Right lobe of liver (tissue), 6 donors: ENCODE measurements at regions not wholly inside any gene's neighbourhood (a gene's known extent, or its start where the extent isn't known, plus 50 kb on each side); places are given as distances from the start of the nearest gene placed in this dataset.
A peak's percentile ranks its signal among the peaks of the same experiment; 100 is the strongest.

Experiments
- ATAC-seq, 4 donors: fragments of 200-7000 bp; cut with Tn5 transposase; one replicate each; pipeline ENCODE4 v1.9.1; 2020; ENCODE audit warnings: mild to moderate bottlenecking in 4 of 4, moderate library complexity in 4 of 4
- DNase-seq, 3 donors: peaks; one replicate each; pipeline ENCODE4 v3.0.0-alpha.2; 2020
- H3K27ac ChIP-seq, 3 donors: fragments of 200-600 bp; one replicate each; pipeline ENCODE4 v1.8.0; 2022
- H3K27me3 ChIP-seq, 2 donors: fragments of 200-600 bp; one replicate each; pipeline ENCODE4 v1.8.0; 2022
- H3K36me3 ChIP-seq, 4 donors: fragments of 200-600 bp; sonication (generic) in 1 of 4; one replicate each; pipeline versions ENCODE4 v1.5.1 to v1.8.0; 2017 to 2022; ENCODE audit warnings: control low read depth in 1 of 4
- H3K4me1 ChIP-seq, 4 donors: fragments of 200-600 bp; sonication (generic) in 1 of 4; one replicate each; pipeline versions ENCODE4 v1.5.1 to v1.8.0; 2017 to 2022; ENCODE audit warnings: control low read depth in 1 of 4
- H3K4me3 ChIP-seq, 3 donors: fragments of 200-600 bp; one replicate each; pipeline ENCODE4 v1.8.0; 2022
- H3K9me3 ChIP-seq, 4 donors: fragments of 200-600 bp; sonication (generic) in 1 of 4; one replicate each; pipeline versions ENCODE4 v1.5.1 to v1.8.0; 2017 to 2022; ENCODE audit warnings: control low read depth in 1 of 4
- POLR2A ChIP-seq: fragments of 450-650 bp; IDR thresholded peaks from one replicate; pipeline ENCODE4 v1.6.1; 2017; ENCODE audit warnings: antibody characterized with exemption, mild to moderate bottlenecking
- WGBS: methylation state at CpG from one replicate; pipeline ENCODE4 v1.1.6; 2018; ENCODE audit warnings: low coverage, low lambda C conversion rate; ENCODE audit not compliant: insufficient coverage; ENCODE audit errors: missing lambda C conversion rate; 5-methylcytosine and 5-hydroxymethylcytosine counted together
- intact Hi-C, 2 donors: fragments of 100-400 bp; cut with DNase I; formaldehyde crosslinking; loops; one replicate each; pipeline versions ENCODE4 v1.11.2 to v1.14.1; 2022
- TF ChIP-seq, protein P1 (sequence below), 4 donors: fragments of 200-600 bp in 3 of 4; fragments of 450-650 bp in 1 of 4; IDR thresholded peaks; one replicate each; pipeline versions ENCODE4 v1.5.1 to v1.8.0; 2016 to 2022; ENCODE audit warnings: antibody characterized with exemption in 4 of 4, mild to moderate bottlenecking in 2 of 4
- donor health status: DM: no; HTN: yes; CAD: no.
- donor health status: DM: no; HTN: no; CAD: no.
- donor health status: DM: no; HTN: no; CAD: no.
- donor health status: DM: no; HTN: yes; CAD: no.
- donor health status: DM: no; HTN: yes; CAD: no.

DNA sequence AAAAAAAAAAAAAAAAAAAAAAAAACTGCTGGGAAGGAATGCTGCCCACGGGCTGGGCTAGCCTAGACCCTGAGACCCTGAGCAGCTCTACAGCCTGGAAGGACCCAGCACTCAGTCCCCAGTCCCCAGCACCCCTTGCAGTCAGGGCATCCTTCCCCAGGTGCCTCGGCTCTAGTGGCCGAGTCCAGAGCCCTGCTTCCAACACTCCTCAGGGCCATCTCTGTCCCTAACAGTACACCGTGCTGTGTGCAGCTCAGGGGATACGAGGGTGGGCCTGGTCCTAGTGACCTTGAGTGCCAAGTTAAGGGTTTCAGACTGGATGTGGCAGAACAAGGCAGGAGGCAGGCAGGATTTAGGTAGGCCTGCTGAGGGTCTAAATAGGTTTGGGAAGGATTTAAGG is 50.2 kb upstream of the LRP8 start:
- Histone ChIP-seq H3K36me3 (no peaks in the 10 kb centered on the region), H3K27me3 (no peaks in the 10 kb centered on the region), H3K4me3 (no peak overlapping the region), H3K4me1 (no peaks in the 10 kb centered on the region), H3K27ac (no peak overlapping the region), H3K9me3 (no peaks in the 10 kb centered on the region)
- peak in 1 of 3 donors; percentile 14 for DNase-seq
- TF ChIP-seq POLR2A, result no peak
- TF ChIP-seq, protein P1, sequence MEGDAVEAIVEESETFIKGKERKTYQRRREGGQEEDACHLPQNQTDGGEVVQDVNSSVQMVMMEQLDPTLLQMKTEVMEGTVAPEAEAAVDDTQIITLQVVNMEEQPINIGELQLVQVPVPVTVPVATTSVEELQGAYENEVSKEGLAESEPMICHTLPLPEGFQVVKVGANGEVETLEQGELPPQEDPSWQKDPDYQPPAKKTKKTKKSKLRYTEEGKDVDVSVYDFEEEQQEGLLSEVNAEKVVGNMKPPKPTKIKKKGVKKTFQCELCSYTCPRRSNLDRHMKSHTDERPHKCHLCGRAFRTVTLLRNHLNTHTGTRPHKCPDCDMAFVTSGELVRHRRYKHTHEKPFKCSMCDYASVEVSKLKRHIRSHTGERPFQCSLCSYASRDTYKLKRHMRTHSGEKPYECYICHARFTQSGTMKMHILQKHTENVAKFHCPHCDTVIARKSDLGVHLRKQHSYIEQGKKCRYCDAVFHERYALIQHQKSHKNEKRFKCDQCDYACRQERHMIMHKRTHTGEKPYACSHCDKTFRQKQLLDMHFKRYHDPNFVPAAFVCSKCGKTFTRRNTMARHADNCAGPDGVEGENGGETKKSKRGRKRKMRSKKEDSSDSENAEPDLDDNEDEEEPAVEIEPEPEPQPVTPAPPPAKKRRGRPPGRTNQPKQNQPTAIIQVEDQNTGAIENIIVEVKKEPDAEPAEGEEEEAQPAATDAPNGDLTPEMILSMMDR (IDR thresholded peaks at IDR 0.05), result no peak
- WGBS, result 33% methylated on average over 1 of the region's 5 CpGs
- no peak for ATAC-seq
- intact Hi-C loops, result no loop called here

DNA sequence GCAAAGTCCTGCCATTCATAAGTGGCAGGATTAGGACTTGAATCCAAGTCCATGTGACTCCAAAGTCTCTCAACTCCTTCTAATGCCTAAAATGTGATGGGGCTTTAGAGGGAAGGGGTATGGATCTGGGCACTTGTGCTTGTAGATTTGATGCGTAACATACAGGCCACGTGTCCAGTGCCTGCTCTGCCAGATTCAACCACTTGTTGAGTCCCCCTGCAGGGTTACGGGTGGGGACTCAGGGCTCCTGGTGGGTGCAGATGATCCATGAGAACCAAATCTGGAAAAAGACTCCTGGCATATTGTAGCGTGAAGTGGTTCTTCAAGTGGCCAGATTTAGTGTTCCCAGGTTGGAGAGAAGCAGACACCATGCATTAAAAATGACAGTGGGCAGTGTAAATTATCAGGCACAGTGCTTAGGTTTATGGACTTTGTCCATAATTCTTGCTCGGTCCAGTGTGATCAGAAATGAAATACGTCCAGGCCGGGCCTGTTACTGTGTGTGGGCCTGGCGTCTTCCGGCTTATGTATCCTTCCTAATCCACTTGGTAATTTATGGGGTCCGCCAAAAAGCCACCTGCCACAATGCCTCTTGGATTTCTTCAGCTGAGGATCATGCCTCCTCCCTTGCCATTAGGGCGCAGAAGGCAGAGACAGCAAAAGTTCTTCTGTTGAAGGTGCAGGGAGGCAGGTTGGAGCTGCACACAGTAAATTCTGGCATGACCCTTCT is 51.2 kb upstream of the LRP8 start:
- Histone ChIP-seq H3K36me3 (no peaks in the 10 kb centered on the region), H3K4me3 (no peak overlapping the region), H3K27ac (no peak overlapping the region), H3K9me3 (no peaks in the 10 kb centered on the region), H3K4me1 (no peaks in the 10 kb centered on the region), H3K27me3 (no peaks in the 10 kb centered on the region)
- ATAC-seq (no peak), DNase-seq (peak in 1 of 3 donors; percentile 23)
- intact Hi-C loops, result no loop called here
- WGBS, result 81% methylated on average over 5 of the region's 11 CpGs
- TF ChIP-seq, protein P1 (IDR thresholded peaks at IDR 0.05), result no peak
- TF ChIP-seq POLR2A, result no peak

DNA sequence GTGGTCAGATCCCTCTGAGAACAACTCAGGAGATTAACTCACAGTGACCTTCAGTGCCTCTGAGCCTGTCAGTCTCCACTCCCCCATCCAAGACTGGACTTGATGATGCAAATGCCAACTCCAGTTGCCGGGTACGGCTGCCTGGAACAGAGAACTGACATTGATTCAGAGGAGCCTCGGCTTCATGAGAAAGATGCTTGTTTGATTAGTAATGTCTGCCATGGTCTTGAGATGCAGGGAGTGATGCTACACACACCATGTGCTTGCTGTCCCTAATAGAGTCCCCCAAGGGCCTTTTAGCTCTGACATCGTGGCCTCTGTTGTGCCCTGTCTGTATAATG is 51.8 kb upstream of the LRP8 start:
- WGBS, result 33% methylated on average over 1 of the region's 4 CpGs
- Histone ChIP-seq H3K36me3 (no peaks in the 10 kb centered on the region), H3K9me3 (no peaks in the 10 kb centered on the region), H3K27ac (no peak overlapping the region), H3K4me1 (no peaks in the 10 kb centered on the region), H3K4me3 (no peak overlapping the region), H3K27me3 (no peaks in the 10 kb centered on the region)
- TF ChIP-seq, protein P1 (IDR thresholded peaks at IDR 0.05), result no peak
- TF ChIP-seq POLR2A, result no peak
- ATAC-seq (no peak), DNase-seq (peak in 1 of 3 donors; percentile 8)
- intact Hi-C loops, result no loop called here

DNA sequence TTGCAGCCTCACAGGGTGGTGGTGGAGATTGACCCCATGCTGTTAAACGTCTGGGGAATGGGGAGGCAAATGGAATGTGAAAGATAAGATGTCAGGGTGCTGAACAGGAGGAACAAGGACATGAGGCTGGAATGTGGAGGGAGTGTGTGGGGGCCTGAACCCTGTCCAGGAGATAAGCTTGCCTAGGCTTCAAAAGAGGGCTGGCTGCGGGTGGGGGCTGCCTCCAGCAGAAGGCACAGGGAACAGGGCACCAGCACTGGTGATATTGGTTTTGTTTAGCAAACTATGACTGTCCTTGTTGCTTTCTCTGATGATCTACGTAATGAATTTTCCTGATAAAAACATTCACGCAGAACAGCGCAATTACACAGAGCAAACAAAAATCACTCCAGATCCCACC is 52.4 kb upstream of the LRP8 start:
- no peaks in the 10 kb centered on the region for H3K36me3 ChIP-seq
- H3K9me3 ChIP-seq, result no peaks in the 10 kb centered on the region
- no peak overlapping the region for H3K4me3 ChIP-seq
- 66% methylated on average over 5 of the region's 5 CpGs for WGBS
- H3K27ac ChIP-seq, result no peak overlapping the region
- ATAC-seq, result no peak
- H3K4me1 ChIP-seq, result no peaks in the 10 kb centered on the region
- no peak for DNase-seq
- H3K27me3 ChIP-seq, result no peaks in the 10 kb centered on the region
- intact Hi-C loops, result no loop called here
- TF ChIP-seq, protein P1 (IDR thresholded peaks at IDR 0.05), result no peak
- no peak for TF ChIP-seq POLR2A
